AG10803 (cell line): ENCODE measurements at regions not wholly inside any gene's neighbourhood (a gene's known extent, or its start where the extent isn't known, plus 50 kb on each side); places are given as distances from the start of the nearest gene placed in this dataset.

Experiments used
- DNase-seq: peaks from one replicate; pipeline ENCODE4 v3.0.0; 2010; ENCODE audit warnings: low read depth
- H3K4me3 ChIP-seq: 2 replicates; pipeline ENCODE4 v1.5.1; 2011; ENCODE audit warnings: mild to moderate bottlenecking, low read length, control low read depth
- CTCF ChIP-seq: conservative IDR thresholded peaks from 2 replicates; pipeline ENCODE4 v1.5.1; 2011; ENCODE audit warnings: mild to moderate bottlenecking, low read length, control low read depth, inconsistent platforms

GRCh38 chr3:162743091-162743490, 1246.5 kb downstream of the OTOL1 start:
- DNase-seq = no peak
- TF ChIP-seq CTCF = no peak
- H3K4me3 ChIP-seq = no peak overlapping the region

GRCh38 chr3:162760789-162761188, 1264.2 kb downstream of the OTOL1 start:
- no peak overlapping the region for H3K4me3 ChIP-seq
- no peak for TF ChIP-seq CTCF
- DNase-seq = no peak

- DNase-seq = no peak
- no peak for TF ChIP-seq CTCF
These were observed 1267.6 kb downstream of the OTOL1 start for GRCh38 chr3:162764051-162764807.

GRCh38 chr3:162764808-162765071, 1268.1 kb downstream of the OTOL1 start:
- H3K4me3 ChIP-seq = no peak overlapping the region
- no peak for DNase-seq
- no peak for TF ChIP-seq CTCF

More at GRCh38 chr3:162764051-162764807, 1267.6 kb downstream of the OTOL1 start:
- no peak overlapping the region for H3K4me3 ChIP-seq

DNA sequence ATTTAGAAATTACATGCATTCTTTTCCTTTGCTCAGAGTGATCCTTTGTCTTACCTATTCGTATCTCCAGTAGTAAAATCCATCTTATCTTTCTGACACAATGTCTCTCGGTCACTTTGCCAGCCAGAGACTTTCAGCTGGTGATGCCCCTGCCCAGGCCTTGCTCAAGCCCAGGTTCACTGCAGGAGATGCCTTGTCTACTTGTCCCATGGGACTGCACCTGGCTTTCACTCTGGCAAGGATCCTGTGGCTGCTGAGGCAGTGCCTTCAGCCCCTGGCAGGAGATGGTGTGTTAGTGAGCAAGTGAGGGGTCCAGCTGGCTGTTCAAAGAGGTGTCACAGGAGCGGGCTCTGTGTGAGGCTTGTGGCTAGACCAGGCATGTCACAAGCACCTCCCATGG, 1268.9 kb downstream of the OTOL1 start:
- DNase-seq = no peak
- H3K4me3 ChIP-seq = no peak overlapping the region
- no peak for TF ChIP-seq CTCF

DNA sequence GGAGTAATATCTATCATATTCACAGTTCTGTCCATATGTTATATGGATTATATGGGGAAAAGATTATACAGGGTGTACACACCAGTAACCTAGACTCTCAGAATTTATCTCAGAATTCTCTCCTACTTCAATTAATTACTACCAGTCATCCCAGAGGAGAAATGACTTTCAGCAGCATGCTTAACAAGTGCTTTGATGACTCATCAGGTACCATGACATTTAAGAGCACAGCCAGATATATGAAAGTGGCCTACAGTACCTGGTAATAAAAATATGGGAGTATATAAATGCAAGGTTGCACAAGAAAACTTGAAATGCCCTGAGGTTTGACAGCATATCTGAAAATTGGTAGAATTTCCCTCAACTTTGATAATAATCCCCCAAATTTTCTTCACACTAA, 1273.0 kb downstream of the OTOL1 start:
- no peak overlapping the region for H3K4me3 ChIP-seq
- no peak for DNase-seq
- TF ChIP-seq CTCF = no peak

DNA sequence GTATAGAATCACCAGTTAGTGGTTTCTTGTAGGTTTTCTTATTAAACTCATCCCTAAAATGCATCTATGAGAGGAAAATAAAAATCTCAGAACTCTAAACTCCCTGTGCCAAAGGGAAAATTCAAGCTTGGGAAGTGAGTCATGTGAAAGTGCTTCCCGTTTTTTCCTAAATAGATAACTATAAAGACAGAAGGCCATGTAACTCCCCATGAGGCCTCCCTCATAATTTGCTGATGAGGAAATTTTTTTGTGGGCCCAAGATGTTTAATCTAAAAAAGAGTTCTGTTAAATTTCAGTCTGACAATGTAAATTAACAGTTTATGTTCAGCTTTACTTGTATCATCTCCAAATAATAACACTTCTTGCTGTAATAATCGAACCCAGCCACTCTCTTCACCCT, 1273.9 kb downstream of the OTOL1 start:
- H3K4me3 ChIP-seq = no peak overlapping the region
- DNase-seq = no peak
- no peak for TF ChIP-seq CTCF
